ENCODE measurements at regions not wholly inside any gene's neighbourhood (a gene's known extent, or its start where the extent isn't known, plus 50 kb on each side); places are given as distances from the start of the nearest gene placed in this dataset.

- peak; percentile 81 for TF ChIP-seq CTCF (IDR thresholded peaks at IDR 0.05)
- no peak for TF ChIP-seq POLR2AphosphoS5 (IDR thresholded peaks at IDR 0.05; ENCODE audit: low read depth, low read length)
- TF ChIP-seq REST (IDR thresholded peaks at IDR 0.05; ENCODE audit: insufficient read depth in 1 of 2, low read depth in 2 of 2, low read length in 1 of 2) = no peak
Measured at GRCh38 chr6:103122766-103123601, 1729.5 kb downstream of the GRIK2 start.

Data from Panc1 (cell line).